ENCODE measurements at regions not wholly inside any gene's neighbourhood (a gene's known extent, or its start where the extent isn't known, plus 50 kb on each side); places are given as distances from the start of the nearest gene placed in this dataset.

GRCh38 chr3:27625864-27626263, 96.3 kb downstream of the EOMES start:
- TF ChIP-seq EZH2 (IDR thresholded peaks at IDR 0.05) = no peak
- no peak for TF ChIP-seq POLR2AphosphoS5 (IDR thresholded peaks at IDR 0.05; ENCODE audit: borderline replicate concordance, low read depth, low read length)

Measured in SK-N-MC (cell line).